Gastroesophageal sphincter (tissue), 4 donors: ENCODE measurements at regions not wholly inside any gene's neighbourhood (a gene's known extent, or its start where the extent isn't known, plus 50 kb on each side); places are given as distances from the start of the nearest gene placed in this dataset.

Source experiments
- ATAC-seq: fragments of 150-250 bp; one replicate; pipeline ENCODE4 v1.9.1; 2016; ENCODE audit warnings: mild to moderate bottlenecking, moderate library complexity
- H3K27ac ChIP-seq, 4 donors: fragments of 200-600 bp; sonication (generic) in 3 of 4; 1 replicate in 3 of 4; 2 replicates in 1 of 4; pipeline ENCODE4 v1.5.1; 2016 to 2019
- H3K27me3 ChIP-seq: fragments of 200-600 bp; sonication (generic); one replicate; pipeline ENCODE4 v1.5.1; 2019
- H3K36me3 ChIP-seq, 2 donors: fragments of 200-600 bp; sonication (generic); one replicate each; pipeline ENCODE4 v1.5.1; 2019; ENCODE audit warnings: control low read depth in 1 of 2
- H3K4me1 ChIP-seq, 3 donors: fragments of 200-600 bp; sonication (generic); 1 replicate in 2 of 3; 2 replicates in 1 of 3; pipeline ENCODE4 v1.5.1; 2016 to 2019; ENCODE audit warnings: control low read depth in 2 of 3
- H3K4me3 ChIP-seq, 2 donors: fragments of 200-600 bp; sonication (generic); one replicate each; pipeline ENCODE4 v1.5.1; 2019; ENCODE audit warnings: mild to moderate bottlenecking in 1 of 2, moderate library complexity in 1 of 2
- H3K9me3 ChIP-seq, 3 donors: fragments of 200-600 bp; sonication (generic); one replicate each; pipeline ENCODE4 v1.5.1; 2017 to 2019; ENCODE audit warnings: control low read depth in 2 of 3
- CTCF ChIP-seq, 4 experiments: fragments of 200-600 bp in 2 of 4; fragments of 450-650 bp in 2 of 4; sonication (generic) in 1 of 4; IDR thresholded peaks; one replicate each; pipeline ENCODE4 v1.5.1; 2017 to 2019; ENCODE audit warnings: antibody characterized with exemption in 4 of 4, mild to moderate bottlenecking in 2 of 4, moderate library complexity in 2 of 4
- EP300 ChIP-seq: sonication (generic); formaldehyde crosslinking; IDR thresholded peaks from one replicate; pipeline ENCODE4 v1.6.1; 2017; ENCODE audit warnings: antibody characterized with exemption, mild to moderate bottlenecking
- POLR2A ChIP-seq, 2 donors: fragments of 450-650 bp; IDR thresholded peaks; one replicate each; pipeline ENCODE4 v1.6.1; 2017; ENCODE audit warnings: antibody characterized with exemption in 2 of 2, mild to moderate bottlenecking in 2 of 2, moderate library complexity in 1 of 2
- POLR2AphosphoS5 ChIP-seq: sonication (generic); formaldehyde crosslinking; IDR thresholded peaks from one replicate; pipeline ENCODE4 v1.6.1; 2017; ENCODE audit warnings: antibody characterized with exemption
- WGBS, 2 donors: methylation state at CpG; one replicate each; pipeline ENCODE4 v1.1.5; 2018; ENCODE audit warnings: low coverage in 1 of 2; 5-methylcytosine and 5-hydroxymethylcytosine counted together

GRCh38 chr1:2962061-2962460 lies 59.2 kb upstream of the ACTRT2 start:
- peaks cover 35% of the 10 kb centered on the region for H3K27me3 ChIP-seq
- no peak overlapping the region for H3K27ac ChIP-seq
- peaks cover 0 to 25% (median 0%) of the 10 kb centered on the region in 3 donors for H3K9me3 ChIP-seq
- 82% methylated on average over 3 of the region's 11 CpGs; no CpG with 5 or more reads in 1 of the 2 donors for WGBS, 2 donors
- peaks cover 0 to 2% (median 0%) of the 10 kb centered on the region in 3 donors for H3K4me1 ChIP-seq
- H3K36me3 ChIP-seq, result no peaks in the 10 kb centered on the region
- TF ChIP-seq POLR2AphosphoS5, result no peak
- no peak for TF ChIP-seq EP300
- no peak for TF ChIP-seq CTCF (IDR thresholded peaks at IDR 0.05)
- TF ChIP-seq POLR2A (IDR thresholded peaks at IDR 0.05), result no peak
- no peak overlapping the region for H3K4me3 ChIP-seq
- no peak for ATAC-seq

GRCh38 chr1:2962541-2962940 lies 58.7 kb upstream of the ACTRT2 start:
- H3K36me3 ChIP-seq, result no peaks in the 10 kb centered on the region
- no peak for TF ChIP-seq POLR2A (IDR thresholded peaks at IDR 0.05)
- no peak for TF ChIP-seq CTCF (IDR thresholded peaks at IDR 0.05)
- no peak for TF ChIP-seq EP300
- TF ChIP-seq POLR2AphosphoS5, result no peak
- no peak for ATAC-seq
- peaks cover 0 to 6% (median 0%) of the 10 kb centered on the region in 3 donors for H3K4me1 ChIP-seq
- WGBS, 2 donors, result 70% methylated on average over 8 of the region's 8 CpGs; no CpG with 5 or more reads in 1 of the 2 donors
- peaks cover 40% of the 10 kb centered on the region for H3K27me3 ChIP-seq
- H3K9me3 ChIP-seq, result peaks cover 0 to 20% (median 0%) of the 10 kb centered on the region in 3 donors
- no peak overlapping the region for H3K4me3 ChIP-seq
- H3K27ac ChIP-seq, result no peak overlapping the region

GRCh38 chr1:2962946-2963345 lies 58.3 kb upstream of the ACTRT2 start:
- Histone ChIP-seq H3K27ac (no peak overlapping the region), H3K9me3 (peaks cover 0 to 16% (median 0%) of the 10 kb centered on the region in 3 donors), H3K4me3 (no peak overlapping the region), H3K36me3 (no peaks in the 10 kb centered on the region), H3K27me3 (peaks cover 44% of the 10 kb centered on the region), H3K4me1 (peaks cover 0 to 6% (median 0%) of the 10 kb centered on the region in 3 donors)
- no peak for ATAC-seq
- WGBS, 2 donors, result 79% methylated on average over 4 of the region's 13 CpGs; no CpG with 5 or more reads in 1 of the 2 donors
- TF ChIP-seq POLR2A (IDR thresholded peaks at IDR 0.05) (no peak), EP300 (no peak), CTCF (IDR thresholded peaks at IDR 0.05) (no peak), POLR2AphosphoS5 (no peak)

- Histone ChIP-seq H3K4me1 (peaks cover 0 to 6% (median 0%) of the 10 kb centered on the region in 3 donors), H3K27me3 (peaks cover 65% of the 10 kb centered on the region), H3K27ac (no peak overlapping the region), H3K4me3 (no peak overlapping the region), H3K36me3 (no peaks in the 10 kb centered on the region), H3K9me3 (no peaks in the 10 kb centered on the region)
- no peak for TF ChIP-seq POLR2AphosphoS5
- no peak for TF ChIP-seq CTCF (IDR thresholded peaks at IDR 0.05)
- no peak for TF ChIP-seq EP300
- no peak for TF ChIP-seq POLR2A (IDR thresholded peaks at IDR 0.05)
- no peak for ATAC-seq
- 87% methylated on average over 4 of the region's 4 CpGs; no CpG with 5 or more reads in 1 of the 2 donors for WGBS, 2 donors
These were observed 55.6 kb upstream of the ACTRT2 start for GRCh38 chr1:2965676-2966075.

GRCh38 chr1:2966449-2967328 lies 54.6 kb upstream of the ACTRT2 start:
- H3K36me3 ChIP-seq, result no peaks in the 10 kb centered on the region
- WGBS, 2 donors, result 10 to 42% methylated on average over 2 to 11 of the region's 25 CpGs
- H3K27ac ChIP-seq, result no peak overlapping the region
- no peak overlapping the region for H3K4me3 ChIP-seq
- no peaks in the 10 kb centered on the region for H3K9me3 ChIP-seq
- peaks cover 67% of the 10 kb centered on the region for H3K27me3 ChIP-seq
- H3K4me1 ChIP-seq, result peaks cover 0 to 6% (median 0%) of the 10 kb centered on the region in 3 donors
- TF ChIP-seq POLR2A (IDR thresholded peaks at IDR 0.05) (no peak), POLR2AphosphoS5 (no peak), CTCF (IDR thresholded peaks at IDR 0.05) (no peak), EP300 (no peak)
- ATAC-seq, result no peak
